IMR-90 (cell line): ENCODE measurements at regions not wholly inside any gene's neighbourhood (a gene's known extent, or its start where the extent isn't known, plus 50 kb on each side); places are given as distances from the start of the nearest gene placed in this dataset.

ENCODE experiments used
- ATAC-seq: fragments of 200-7000 bp; cut with Tn5 transposase; 2 replicates; pipeline ENCODE4 v1.9.1; 2020; ENCODE audit warnings: low read depth, mild to moderate bottlenecking, moderate library complexity
- BruUV-seq: library from RNA; stranded (reverse); fragments of 400-500 nt; replicated peaks from 2 replicates; lab custom pipeline; 2021; lab: Mats Ljungman, UMichigan
- CTCF ChIA-PET: fragments of 300-600 bp; formaldehyde crosslinking; extraction: SDS; loops from one replicate; lab custom pipeline; 2021; ENCODE audit warnings: antibody characterized with exemption; lab: Yijun Ruan, JAX
- POLR2A ChIA-PET: fragments of 300-600 bp; sonication (Branson Sonifier 250); formaldehyde crosslinking; loops from one replicate; lab custom pipeline; 2022; ENCODE audit warnings: antibody characterized with exemption; ENCODE audit not compliant: unreplicated experiment; lab: Charles Lee
- DNase-seq: peaks from one replicate; pipeline ENCODE4 v3.0.0; 2013
- H2AFZ ChIP-seq: replicated peaks from 2 replicates; pipeline ENCODE3; 2013; ENCODE audit warnings: low read length, mild to moderate bottlenecking; ENCODE audit not compliant: poor library complexity
- H2AK5ac ChIP-seq: 2 replicates; pipeline ENCODE4 v1.6.1; 2013; ENCODE audit warnings: low read depth, low read length, inconsistent platforms
- H2AK9ac ChIP-seq: replicated peaks from 2 replicates; pipeline ENCODE3; 2013; ENCODE audit warnings: mild to moderate bottlenecking, low read depth, low read length, moderate library complexity; ENCODE audit not compliant: poor library complexity
- H2BK120ac ChIP-seq: 2 replicates; pipeline ENCODE4 v1.6.1; 2013; ENCODE audit warnings: low read depth, low read length, inconsistent platforms
- H2BK15ac ChIP-seq: 3 replicates; pipeline ENCODE4 v1.6.1; 2013; ENCODE audit warnings: low read depth, low read length, inconsistent platforms
- H2BK20ac ChIP-seq: 2 replicates; pipeline ENCODE4 v1.6.1; 2013; ENCODE audit warnings: low read depth, mild to moderate bottlenecking, inconsistent platforms, low read length, moderate library complexity
- H2BK5ac ChIP-seq: 2 replicates; pipeline ENCODE4 v1.6.1; 2013; ENCODE audit warnings: mild to moderate bottlenecking, low read depth, low read length, inconsistent platforms; ENCODE audit not compliant: poor library complexity, severe bottlenecking
- H3K14ac ChIP-seq: replicated peaks from 2 replicates; pipeline ENCODE4 v1.6.1; 2013; ENCODE audit warnings: low read depth, low read length, inconsistent platforms
- H3K18ac ChIP-seq: 2 replicates; pipeline ENCODE4 v1.6.1; 2013; ENCODE audit warnings: low read depth, low read length, control low read depth
- H3K23ac ChIP-seq: 2 replicates; pipeline ENCODE4 v1.6.1; 2013; ENCODE audit warnings: low read depth, low read length, inconsistent platforms
- H3K27ac ChIP-seq: 2 replicates; pipeline ENCODE4 v1.5.1; 2013; ENCODE audit warnings: mild to moderate bottlenecking, control low read depth, low read length; ENCODE audit not compliant: insufficient read depth
- H3K27me3 ChIP-seq: 2 replicates; pipeline ENCODE4 v1.6.1; 2013; ENCODE audit warnings: low read length; ENCODE audit not compliant: control insufficient read depth, insufficient read depth
- H3K36me3 ChIP-seq: 2 replicates; pipeline ENCODE4 v1.6.1; 2013; ENCODE audit warnings: low read length, mixed read lengths; ENCODE audit not compliant: control insufficient read depth, insufficient read depth
- H3K4ac ChIP-seq: 2 replicates; pipeline ENCODE4 v1.6.1; 2013; ENCODE audit warnings: low read depth, low read length, inconsistent platforms
- H3K4me1 ChIP-seq: 2 replicates; pipeline ENCODE4 v1.6.1; 2013; ENCODE audit warnings: low read length, mixed read lengths; ENCODE audit not compliant: control insufficient read depth, insufficient read depth
- H3K4me2 ChIP-seq: 2 replicates; pipeline ENCODE4 v1.6.1; 2013; ENCODE audit warnings: low read depth, mild to moderate bottlenecking, control low read depth, low read length, moderate library complexity
- H3K4me3 ChIP-seq: 2 replicates; pipeline ENCODE4 v1.5.1; 2013; ENCODE audit warnings: low read depth, mild to moderate bottlenecking, control low read depth, low read length, moderate library complexity; ENCODE audit not compliant: insufficient read depth
- H3K56ac ChIP-seq: 2 replicates; pipeline ENCODE4 v1.6.1; 2013; ENCODE audit warnings: low read length, inconsistent platforms; ENCODE audit not compliant: insufficient read depth; ENCODE audit errors: extremely low read depth
- H3K79me1 ChIP-seq, 2 experiments: 2 replicates each; pipeline ENCODE4 v1.6.1; 2013; ENCODE audit warnings: low read length in 2 of 2, inconsistent platforms in 1 of 2, low read depth in 1 of 2
- H3K9ac ChIP-seq: 2 replicates; pipeline ENCODE4 v1.6.1; 2013; ENCODE audit warnings: low read depth, low read length, control low read depth
- H3K9me1 ChIP-seq: 2 replicates; pipeline ENCODE4 v1.6.1; 2013; ENCODE audit warnings: low read length, inconsistent platforms; ENCODE audit not compliant: insufficient read depth
- H3K9me3 ChIP-seq: 2 replicates; pipeline ENCODE4 v1.6.1; 2013; ENCODE audit warnings: low read length; ENCODE audit not compliant: control insufficient read depth, insufficient read depth
- H4K20me1 ChIP-seq: 2 replicates; pipeline ENCODE4 v1.6.1; 2013; ENCODE audit warnings: low read length, inconsistent platforms; ENCODE audit not compliant: insufficient read depth
- H4K5ac ChIP-seq: 2 replicates; pipeline ENCODE4 v1.6.1; 2013; ENCODE audit warnings: mild to moderate bottlenecking, low read depth, low read length, control low read depth
- H4K8ac ChIP-seq, 2 experiments: 2 replicates each; pipeline ENCODE4 v1.6.1; 2013; ENCODE audit warnings: low read depth in 2 of 2, low read length in 2 of 2, control low read depth in 1 of 2, inconsistent platforms in 1 of 2
- H4K91ac ChIP-seq: 2 replicates; pipeline ENCODE4 v1.6.1; 2013; ENCODE audit warnings: low read depth, low read length, inconsistent platforms; ENCODE audit not compliant: insufficient read depth
- CTCF ChIP-seq: conservative IDR thresholded peaks from 2 replicates; pipeline ENCODE4 v1.5.1; 2012; ENCODE audit warnings: mild to moderate bottlenecking, low read depth, low read length, improper control_type of control experiment
- ELK1 ChIP-seq: fragments of 150-350 bp; IDR thresholded peaks from 2 replicates; pipeline ENCODE4 v1.6.1; 2016; ENCODE audit warnings: low read depth, mild to moderate bottlenecking, low read length, moderate library complexity, borderline replicate concordance
- FOS ChIP-seq: fragments of 150-350 bp; IDR thresholded peaks from 2 replicates; pipeline ENCODE4 v1.6.1; 2016; ENCODE audit warnings: low read depth, low read length
- MAZ ChIP-seq: IDR thresholded peaks from 2 replicates; pipeline ENCODE4 v1.6.1; 2012; ENCODE audit warnings: low read depth, mild to moderate bottlenecking, low read length, improper control_type of control experiment, moderate library complexity, borderline replicate concordance
- MXI1 ChIP-seq: IDR thresholded peaks from 2 replicates; pipeline ENCODE4 v1.6.1; 2012; ENCODE audit warnings: low read depth, mild to moderate bottlenecking, low read length, moderate library complexity, borderline replicate concordance
- NFE2L2 ChIP-seq: fragments of 150-350 bp; IDR thresholded peaks from 2 replicates; pipeline ENCODE4 v1.6.1; 2016; ENCODE audit warnings: low read depth, mild to moderate bottlenecking, low read length
- POLR2A ChIP-seq: IDR thresholded peaks from 2 replicates; pipeline ENCODE4 v1.6.1; 2012; ENCODE audit warnings: mild to moderate bottlenecking, low read depth, low read length
- RAD21 ChIP-seq: IDR thresholded peaks from 2 replicates; pipeline ENCODE4 v1.6.1; 2012; ENCODE audit warnings: low read length, improper control_type of control experiment
- RCOR1 ChIP-seq: IDR thresholded peaks from 2 replicates; pipeline ENCODE4 v1.6.1; 2012; ENCODE audit warnings: mild to moderate bottlenecking, low read length, improper control_type of control experiment; ENCODE audit not compliant: insufficient replicate concordance
- RFX5 ChIP-seq: IDR thresholded peaks from 2 replicates; pipeline ENCODE4 v1.8.0; 2012; ENCODE audit warnings: low read depth, mild to moderate bottlenecking, low read length, moderate library complexity
- WGBS, 2 experiments: methylation state at CpG; one replicate each; pipeline versions ENCODE4 v1.1.5 to v1.1.7; 2013; ENCODE audit warnings: missing lambda C conversion rate in 2 of 2; ENCODE audit not compliant: insufficient read length in 1 of 2; ENCODE audit errors: extremely low coverage in 2 of 2; 5-methylcytosine and 5-hydroxymethylcytosine counted together
- dilution Hi-C: fragments of 300-500 bp; cut with HindIII; formaldehyde crosslinking; loops from one replicate; pipeline ENCODE4 v1.14.3; 2018; ENCODE audit warnings: low sequenced_read_pairs; ENCODE audit not compliant: unreplicated experiment
- in situ Hi-C: fragments of 300-500 bp; cut with MboI; formaldehyde crosslinking; loops from 3 replicates; pipeline ENCODE4 v1.14.3; 2019; ENCODE audit warnings: low sequenced_read_pairs, inconsistent platforms, mixed read lengths
- intact Hi-C: fragments of 100-400 bp; cut with micrococcal nuclease; formaldehyde crosslinking; loops from 2 replicates; pipeline ENCODE4 v1.10.0; 2022

GRCh38 chr12:4850857-4851380, 58.8 kb upstream of the KCNA1 start:
- POLR2A ChIA-PET, result no interaction called here
- H3K9me1 ChIP-seq, result no peaks in the 10 kb centered on the region
- H4K5ac ChIP-seq, result no peak overlapping the region
- H4K91ac ChIP-seq, result no peak overlapping the region
- no peak overlapping the region for H2BK20ac ChIP-seq
- no peak overlapping the region for H3K14ac ChIP-seq
- no peak overlapping the region for H3K4me3 ChIP-seq
- no peak overlapping the region for H2BK5ac ChIP-seq
- BruUV-seq, result no TSS peak
- peaks cover 3% of the 10 kb centered on the region; the same call in 1 of the 2 replicates for H3K27me3 ChIP-seq
- H2AFZ ChIP-seq, result no peak overlapping the region
- no peak overlapping the region for H3K27ac ChIP-seq
- CTCF ChIA-PET, result no interaction called here
- no peaks in the 10 kb centered on the region for H3K9me3 ChIP-seq
- no peak overlapping the region for H3K18ac ChIP-seq
- no peak overlapping the region for H3K9ac ChIP-seq
- DNase-seq, result no peak
- no peak overlapping the region for H3K23ac ChIP-seq
- H2AK5ac ChIP-seq, result no peak overlapping the region
- no peak overlapping the region for H3K56ac ChIP-seq
- in situ Hi-C loops (no loop called here), intact Hi-C loops (no loop called here), dilution Hi-C loops (no loop called here)
- TF ChIP-seq CTCF (no peak), RCOR1 (no peak), NFE2L2 (no peak), RAD21 (no peak), RFX5 (no peak), POLR2A (no peak), MAZ (no peak), ELK1 (no peak), MXI1 (no peak), FOS (no peak)
- H3K4me2 ChIP-seq, result no peak overlapping the region
- no peak overlapping the region for H2BK15ac ChIP-seq
- no peak overlapping the region for H2BK120ac ChIP-seq
- H3K36me3 ChIP-seq, result no peaks in the 10 kb centered on the region
- H4K8ac ChIP-seq, result no peak overlapping the region
- H3K79me1 ChIP-seq, result no peaks in the 10 kb centered on the region
- WGBS, 2 experiments, result 90% methylated on average over 4 of the region's 9 CpGs; no CpG with 5 or more reads in 1 of the 2 experiments
- H2AK9ac ChIP-seq, result no peak overlapping the region
- no peak overlapping the region for H3K4ac ChIP-seq
- H3K4me1 ChIP-seq, result no peaks in the 10 kb centered on the region
- ATAC-seq, result no peak
- no peaks in the 10 kb centered on the region for H4K20me1 ChIP-seq
